GM10248 (cell line): ENCODE measurements at regions not wholly inside any gene's neighbourhood (a gene's known extent, or its start where the extent isn't known, plus 50 kb on each side); places are given as distances from the start of the nearest gene placed in this dataset.
"Not testable (repeated sequence)": the region's sequence is repeated elsewhere in the genome, so short reads cannot be mapped to it uniquely, and the experiment has no call there.

Experiments
- CTCF ChIA-PET: fragments of 300-600 bp; sonication (Branson Sonifier 250); formaldehyde crosslinking; extraction: SDS; loops from one replicate; lab custom pipeline; 2021; ENCODE audit warnings: antibody characterized with exemption; lab: Yijun Ruan, JAX
- POLR2A ChIA-PET: fragments of 350-650 bp; sonication (Branson Sonifier 250); formaldehyde crosslinking; extraction: SDS; loops from one replicate; lab custom pipeline; 2020; ENCODE audit warnings: antibody characterized with exemption; lab: Yijun Ruan, JAX
- DNase-seq: peaks from one replicate; pipeline ENCODE4 v3.0.0; 2012; ENCODE audit errors: extremely low spot score
- TF ChIP-seq, protein P1 (sequence below): IDR thresholded peaks from 2 replicates; pipeline ENCODE4 v1.5.1; 2012; ENCODE audit warnings: mild to moderate bottlenecking, low read depth; ENCODE audit errors: extremely low read depth, missing control alignments, control extremely low read depth

DNA sequence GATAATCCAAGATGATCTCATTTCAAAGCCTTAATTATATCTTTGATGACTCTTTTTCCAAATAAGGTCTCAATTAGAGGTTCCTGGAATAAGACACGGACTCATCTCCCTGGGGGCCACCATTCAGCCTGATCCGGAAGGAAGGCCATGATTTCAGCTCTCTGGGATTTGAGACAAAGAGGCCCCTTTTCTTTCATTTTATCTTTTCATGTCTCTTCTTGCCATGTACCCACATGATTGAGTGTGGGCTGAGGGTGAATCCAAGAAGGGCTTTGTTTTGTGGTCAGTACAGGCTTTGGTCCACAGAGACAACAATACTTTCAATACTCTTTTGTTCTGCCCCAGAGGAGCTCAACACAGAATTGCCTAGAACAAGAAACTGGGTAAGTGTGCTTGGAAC is 261.2 kb downstream of the TRIML1 start:
- POLR2A ChIA-PET, result no interaction called here
- TF ChIP-seq, protein P1, sequence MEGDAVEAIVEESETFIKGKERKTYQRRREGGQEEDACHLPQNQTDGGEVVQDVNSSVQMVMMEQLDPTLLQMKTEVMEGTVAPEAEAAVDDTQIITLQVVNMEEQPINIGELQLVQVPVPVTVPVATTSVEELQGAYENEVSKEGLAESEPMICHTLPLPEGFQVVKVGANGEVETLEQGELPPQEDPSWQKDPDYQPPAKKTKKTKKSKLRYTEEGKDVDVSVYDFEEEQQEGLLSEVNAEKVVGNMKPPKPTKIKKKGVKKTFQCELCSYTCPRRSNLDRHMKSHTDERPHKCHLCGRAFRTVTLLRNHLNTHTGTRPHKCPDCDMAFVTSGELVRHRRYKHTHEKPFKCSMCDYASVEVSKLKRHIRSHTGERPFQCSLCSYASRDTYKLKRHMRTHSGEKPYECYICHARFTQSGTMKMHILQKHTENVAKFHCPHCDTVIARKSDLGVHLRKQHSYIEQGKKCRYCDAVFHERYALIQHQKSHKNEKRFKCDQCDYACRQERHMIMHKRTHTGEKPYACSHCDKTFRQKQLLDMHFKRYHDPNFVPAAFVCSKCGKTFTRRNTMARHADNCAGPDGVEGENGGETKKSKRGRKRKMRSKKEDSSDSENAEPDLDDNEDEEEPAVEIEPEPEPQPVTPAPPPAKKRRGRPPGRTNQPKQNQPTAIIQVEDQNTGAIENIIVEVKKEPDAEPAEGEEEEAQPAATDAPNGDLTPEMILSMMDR, result no peak
- no peak for DNase-seq
- CTCF ChIA-PET, result no interaction called here

DNA sequence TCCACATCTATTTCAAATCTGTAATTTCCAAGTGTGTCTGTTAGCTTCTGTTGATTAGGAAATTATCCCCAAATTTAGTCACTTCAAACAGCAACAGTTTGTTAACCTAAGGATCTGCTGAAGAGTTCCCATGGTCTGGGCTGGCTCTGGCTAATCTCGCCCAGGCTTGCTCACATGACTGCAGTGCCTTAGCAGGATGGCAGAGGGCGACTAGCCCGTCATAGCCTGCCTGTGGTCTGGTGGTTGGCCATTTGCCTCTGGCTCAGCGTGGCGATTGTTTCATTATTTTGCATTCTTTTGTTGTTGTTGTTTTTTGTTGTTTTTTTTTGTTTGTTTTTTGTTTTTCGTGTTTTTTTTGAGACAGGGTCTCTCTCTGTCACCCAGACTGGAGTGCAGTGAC is 264.0 kb downstream of the TRIML1 start:
- no peak for DNase-seq
- CTCF ChIA-PET, result no interaction called here
- TF ChIP-seq, protein P1, result no peak
- POLR2A ChIA-PET, result no interaction called here

DNA sequence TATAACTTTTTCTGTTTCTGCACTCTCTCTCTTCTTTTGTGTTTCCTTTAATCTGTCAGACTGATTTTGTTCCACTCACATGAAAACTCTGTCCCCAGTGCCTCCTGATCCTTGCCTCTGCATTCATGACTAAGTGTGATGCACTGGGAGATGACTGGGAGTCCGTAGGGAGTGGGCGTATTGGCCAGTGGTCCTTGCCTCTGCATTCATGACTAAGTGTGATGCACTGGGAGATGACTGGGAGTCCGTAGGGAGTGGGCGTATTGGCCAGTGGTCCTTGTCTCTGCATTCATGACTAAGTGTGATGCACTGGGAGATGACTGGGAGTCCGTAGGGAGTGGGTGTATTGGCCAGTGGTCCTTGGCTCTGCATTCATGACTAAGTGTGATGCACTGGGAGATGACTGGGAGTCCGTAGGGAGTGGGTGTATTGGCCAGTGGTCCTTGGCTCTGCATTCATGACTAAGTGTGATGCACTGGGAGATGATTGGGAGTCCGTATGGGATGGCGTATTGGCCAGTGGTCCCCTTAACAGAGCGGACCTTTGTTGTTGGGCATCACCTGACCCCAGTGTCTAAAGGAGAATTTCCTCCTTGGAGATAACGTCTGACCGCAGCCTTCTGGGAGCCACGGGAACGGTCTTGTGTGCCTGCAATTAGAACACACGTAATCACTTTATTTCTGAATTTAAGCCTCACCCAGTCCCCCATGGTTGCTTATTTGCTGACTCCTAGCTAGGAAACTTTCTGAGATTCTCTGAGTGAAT is 266.0 kb downstream of the TRIML1 start:
- CTCF ChIA-PET, POLR2A ChIA-PET, DNase-seq: not testable (repeated sequence)

DNA sequence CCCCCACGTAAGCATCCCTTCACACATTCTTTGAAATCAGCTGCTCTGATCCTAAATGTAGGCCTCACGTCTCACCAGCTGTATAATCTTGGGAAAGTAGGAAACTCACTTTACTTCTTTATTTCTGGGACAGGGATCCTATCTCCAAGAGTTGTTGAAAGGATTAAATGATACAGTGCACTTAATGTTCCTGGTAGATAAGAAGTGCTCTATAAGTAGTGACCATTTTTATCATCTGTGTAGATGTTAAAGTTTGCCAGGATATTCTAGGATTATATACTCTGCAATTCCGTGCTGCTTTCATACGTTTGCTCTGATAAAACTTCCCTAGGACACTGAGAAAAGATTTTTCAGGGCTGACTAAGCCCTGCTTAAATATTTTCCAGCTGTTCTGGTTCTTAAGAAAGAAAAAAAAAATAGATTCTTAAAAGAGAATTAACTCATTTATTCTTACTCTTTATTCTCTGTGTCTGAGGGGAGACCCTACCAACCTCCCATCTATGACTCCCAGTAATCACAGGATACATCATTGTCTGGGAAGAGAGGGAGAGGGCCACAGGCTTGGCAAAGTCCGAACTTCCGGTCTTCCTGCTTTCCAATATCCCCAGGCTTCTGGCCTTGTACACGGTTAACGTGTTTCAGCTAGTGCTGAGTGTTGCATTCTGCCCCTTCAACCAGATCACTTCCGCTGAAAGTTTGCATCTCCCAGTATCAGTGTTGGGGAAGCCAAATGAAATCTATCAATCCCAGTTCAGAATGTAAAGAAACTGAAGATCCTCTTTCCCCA is 269.2 kb downstream of the TRIML1 start:
- no peak for DNase-seq
- ChIA-PET POLR2A (no interaction called here), CTCF (interaction anchor here (0.7 kb wide), 1 partner anchor 11 kb away, joined by 3 read pairs; no protein-coding TSS in a partner anchor)
- TF ChIP-seq, protein P1, result no peak

DNA sequence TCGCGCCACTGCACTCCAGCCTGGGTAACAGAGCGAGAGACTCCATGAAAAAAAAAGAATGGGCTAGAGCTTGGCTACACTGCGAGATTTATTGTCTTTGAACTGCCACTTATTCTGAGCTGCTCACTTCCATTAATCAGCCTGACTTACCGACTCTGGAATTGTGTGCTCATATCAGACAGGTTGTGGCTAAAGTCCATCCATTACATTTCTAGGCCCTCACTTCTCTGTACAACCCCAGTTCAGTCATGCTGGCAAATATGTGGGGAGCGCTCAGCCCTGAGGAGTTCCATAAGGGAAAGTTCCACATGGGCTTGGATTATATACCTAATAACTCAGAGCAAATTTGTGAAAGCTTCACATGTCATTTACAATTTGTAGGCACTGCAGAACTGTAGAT is 270.6 kb downstream of the TRIML1 start:
- no peak for DNase-seq
- ChIA-PET CTCF (no interaction called here), POLR2A (no interaction called here)
- TF ChIP-seq, protein P1, result no peak

DNA sequence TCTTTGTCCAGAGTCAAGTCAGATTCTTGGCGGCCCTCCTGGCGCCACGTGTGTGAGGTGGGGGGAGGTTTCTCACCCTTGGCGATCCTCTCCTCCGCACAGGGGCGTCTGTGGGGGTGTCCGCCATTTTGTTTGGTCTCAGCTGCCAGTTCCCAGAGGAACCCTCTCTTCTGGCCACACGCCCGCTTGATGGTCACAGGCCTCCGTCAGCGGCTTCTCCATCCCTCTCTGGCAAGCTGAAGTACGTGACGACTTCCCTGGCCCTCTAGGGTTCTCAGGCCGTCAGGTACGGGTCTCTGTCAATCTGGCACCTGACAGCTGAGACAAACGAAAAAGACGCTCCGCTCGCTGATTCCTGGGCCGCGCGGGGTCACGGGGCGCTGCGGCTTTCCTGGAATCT is 272.6 kb downstream of the TRIML1 start:
- no peak for DNase-seq
- CTCF ChIA-PET, result no interaction called here
- TF ChIP-seq, protein P1, result no peak
- POLR2A ChIA-PET, result no interaction called here

DNA sequence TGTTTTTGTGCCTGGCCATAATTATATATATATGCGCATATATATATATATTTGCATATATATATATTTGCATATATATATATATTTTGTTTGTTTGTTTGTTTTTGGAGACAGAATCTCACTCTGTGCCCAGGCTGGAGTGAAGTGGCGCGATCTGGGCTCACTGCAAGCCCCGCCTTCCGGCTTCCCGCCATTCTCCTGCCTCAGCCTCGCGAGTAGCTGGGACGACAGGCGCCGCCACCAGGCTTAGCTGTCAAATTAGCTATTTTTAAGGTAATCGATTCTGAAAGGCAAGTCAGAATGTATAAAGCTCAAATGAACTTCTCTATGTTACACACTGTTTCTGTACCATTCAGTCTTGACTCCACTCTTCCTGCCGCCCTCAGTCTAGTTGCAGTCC is 273.3 kb downstream of the TRIML1 start:
- TF ChIP-seq, protein P1, result no peak
- DNase-seq, result no peak
- POLR2A ChIA-PET, result no interaction called here
- CTCF ChIA-PET, result no interaction called here
